ENCODE measurements at regions not wholly inside any gene's neighbourhood (a gene's known extent, or its start where the extent isn't known, plus 50 kb on each side); places are given as distances from the start of the nearest gene placed in this dataset.

GRCh38 chr16:73206151-73206707 lies 158.3 kb upstream of the ZFHX3 start:
- H3K27me3 Mint-ChIP-seq (ENCODE audit: insufficient read depth) = no peaks in the 10 kb centered on the region
- H3K4me3 Mint-ChIP-seq = no peak overlapping the region
- WGBS, 2 experiments (ENCODE audit: insufficient coverage in 1 of 2, insufficient read length in 1 of 2) = 86 to 90% methylated on average over 2 of the region's 2 CpGs
- Histone ChIP-seq H3K4me1 (ENCODE audit: control insufficient read depth, insufficient read depth, low read length) (peaks cover 4% of the 10 kb centered on the region), H3K36me3 (ENCODE audit: control insufficient read depth, insufficient read depth, low read length) (no peaks in the 10 kb centered on the region), H3K27me3 (ENCODE audit: control insufficient read depth, insufficient read depth, low read length, poor library complexity, severe bottlenecking) (no peaks in the 10 kb centered on the region), H3K4me3 (ENCODE audit: low read length) (no peak overlapping the region), H3K9me3 (ENCODE audit: control insufficient read depth, low read length) (peaks cover 14% of the 10 kb centered on the region), H3K9ac (ENCODE audit: extremely low read depth, low read length, poor library complexity, severe bottlenecking) (no peak overlapping the region), H3K27ac (ENCODE audit: low read depth, low read length) (no peak overlapping the region)
- DNase-seq = no peak
- H3K27ac Mint-ChIP-seq = no peak overlapping the region
- peaks cover 1% of the 10 kb centered on the region for H3K9me3 Mint-ChIP-seq
- H3K36me3 Mint-ChIP-seq (ENCODE audit: low read depth) = no peaks in the 10 kb centered on the region
- no peaks in the 10 kb centered on the region for H3K4me1 Mint-ChIP-seq
- no peak for TF ChIP-seq CTCF (conservative IDR thresholded peaks at IDR 0.05)

GRCh38 chr16:73205153-73205886 lies 157.4 kb upstream of the ZFHX3 start:
- peaks cover 2% of the 10 kb centered on the region for H3K27me3 Mint-ChIP-seq (ENCODE audit: insufficient read depth)
- no peak for DNase-seq
- Histone ChIP-seq H3K27ac (ENCODE audit: low read depth, low read length) (no peak overlapping the region), H3K9ac (ENCODE audit: extremely low read depth, low read length, poor library complexity, severe bottlenecking) (no peak overlapping the region), H3K4me3 (ENCODE audit: low read length) (no peak overlapping the region), H3K4me1 (ENCODE audit: control insufficient read depth, insufficient read depth, low read length) (peaks cover 4% of the 10 kb centered on the region), H3K36me3 (ENCODE audit: control insufficient read depth, insufficient read depth, low read length) (no peaks in the 10 kb centered on the region), H3K9me3 (ENCODE audit: control insufficient read depth, low read length) (peaks cover 14% of the 10 kb centered on the region), H3K27me3 (ENCODE audit: control insufficient read depth, insufficient read depth, low read length, poor library complexity, severe bottlenecking) (no peaks in the 10 kb centered on the region)
- no peaks in the 10 kb centered on the region for H3K4me1 Mint-ChIP-seq
- TF ChIP-seq CTCF (conservative IDR thresholded peaks at IDR 0.05) = no peak
- no peaks in the 10 kb centered on the region for H3K36me3 Mint-ChIP-seq (ENCODE audit: low read depth)
- H3K27ac Mint-ChIP-seq = no peak overlapping the region
- H3K9me3 Mint-ChIP-seq = peaks cover 1% of the 10 kb centered on the region
- H3K4me3 Mint-ChIP-seq = no peak overlapping the region
- WGBS, 2 experiments (ENCODE audit: insufficient coverage in 1 of 2, insufficient read length in 1 of 2) = 88 to 91% methylated on average over 8 to 9 of the region's 9 CpGs

GRCh38 chr16:73204359-73205152 lies 156.6 kb upstream of the ZFHX3 start:
- H3K9me3 ChIP-seq (ENCODE audit: control insufficient read depth, low read length) = peaks cover 12% of the 10 kb centered on the region
- Mint-ChIP-seq H3K4me3 (no peak overlapping the region), H3K36me3 (ENCODE audit: low read depth) (no peaks in the 10 kb centered on the region), H3K27ac (no peak overlapping the region), H3K4me1 (no peaks in the 10 kb centered on the region), H3K9me3 (peaks cover 1% of the 10 kb centered on the region), H3K27me3 (ENCODE audit: insufficient read depth) (peaks cover 2% of the 10 kb centered on the region)
- no peak overlapping the region for H3K27ac ChIP-seq (ENCODE audit: low read depth, low read length)
- H3K4me1 ChIP-seq (ENCODE audit: control insufficient read depth, insufficient read depth, low read length) = peaks cover 4% of the 10 kb centered on the region
- H3K36me3 ChIP-seq (ENCODE audit: control insufficient read depth, insufficient read depth, low read length) = no peaks in the 10 kb centered on the region
- TF ChIP-seq CTCF (conservative IDR thresholded peaks at IDR 0.05) = no peak
- 84 to 89% methylated on average over 5 to 8 of the region's 8 CpGs for WGBS, 2 experiments (ENCODE audit: insufficient coverage in 1 of 2, insufficient read length in 1 of 2)
- H3K9ac ChIP-seq (ENCODE audit: extremely low read depth, low read length, poor library complexity, severe bottlenecking) = no peak overlapping the region
- H3K27me3 ChIP-seq (ENCODE audit: control insufficient read depth, insufficient read depth, low read length, poor library complexity, severe bottlenecking) = no peaks in the 10 kb centered on the region
- no peak for DNase-seq
- H3K4me3 ChIP-seq (ENCODE audit: low read length) = no peak overlapping the region

Data from endodermal cell (in vitro differentiated cells).